ENCODE measurements at regions not wholly inside any gene's neighbourhood (a gene's known extent, or its start where the extent isn't known, plus 50 kb on each side); places are given as distances from the start of the nearest gene placed in this dataset.

DNA sequence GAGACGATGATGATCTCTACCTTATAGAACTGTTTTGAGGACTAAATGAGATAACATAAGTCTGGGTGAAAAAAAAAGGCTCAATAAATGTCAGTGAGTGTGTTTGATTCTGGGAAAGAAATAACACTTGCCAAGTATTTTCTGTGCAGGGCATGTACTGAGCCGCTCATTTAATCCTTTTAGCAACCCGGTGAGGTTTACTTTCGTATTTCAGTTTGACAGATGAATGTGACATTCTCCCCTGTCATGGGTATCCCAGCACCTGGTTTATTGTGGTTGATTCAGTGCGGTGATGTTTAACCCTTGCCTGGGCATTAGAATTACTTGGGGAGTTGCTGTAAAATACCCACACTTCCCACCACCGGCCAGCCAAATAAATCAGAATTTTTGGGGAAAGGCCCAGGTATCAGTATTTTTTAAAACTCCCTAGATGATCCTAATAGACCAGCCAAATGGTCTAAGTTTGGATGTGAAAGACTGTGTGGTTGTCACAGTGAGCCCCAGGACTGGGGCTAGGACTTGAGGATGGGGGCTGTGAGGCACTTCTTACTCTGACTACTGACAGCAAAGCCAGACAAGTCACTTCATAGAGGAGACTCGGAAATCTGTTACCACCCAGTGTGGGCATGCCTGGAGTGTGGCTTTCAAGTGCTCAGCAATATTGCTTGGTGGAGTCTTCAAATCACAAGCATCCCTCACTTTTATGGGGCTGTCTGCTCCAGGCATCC lies 100.2 kb upstream of the KCNG1 start:
- Histone ChIP-seq H3K4me3 (no peak overlapping the region), H3K9me1 (ENCODE audit: control insufficient read depth, insufficient read depth, low read length) (no peaks in the 10 kb centered on the region), H3K4me1 (replicated peaks in 1 of 2; ENCODE audit: control insufficient read depth in 2 of 2, insufficient read depth in 2 of 2, low read length in 2 of 2) (no peaks in the 10 kb centered on the region), H3K27me3 (ENCODE audit: control insufficient read depth in 2 of 2, insufficient read depth in 2 of 2, low read length in 2 of 2) (peaks cover 14 to 58% of the 10 kb centered on the region in 2 experiments), H3K9ac (ENCODE audit: insufficient read depth in 1 of 2, low read depth in 2 of 2, low read length in 2 of 2) (no peak overlapping the region), H2AFZ (ENCODE audit: low read depth, low read length) (no peak overlapping the region), H4K20me1 (replicated peaks; ENCODE audit: control insufficient read depth, insufficient read depth, low read length) (no peaks in the 10 kb centered on the region; the same call in 1 of the 2 replicates), H3K27ac (ENCODE audit: extremely low read depth, low read depth, low read length) (no peak overlapping the region), H3K9me3 (replicated peaks; ENCODE audit: control insufficient read depth, insufficient read depth, low read depth, low read length) (no peaks in the 10 kb centered on the region), H3K79me2 (ENCODE audit: control insufficient read depth, insufficient read depth, low read length) (no peaks in the 10 kb centered on the region), H3K4me2 (ENCODE audit: insufficient read depth, low read length) (no peak overlapping the region), H3K36me3 (ENCODE audit: control insufficient read depth, insufficient read depth, low read length) (no peaks in the 10 kb centered on the region)
- no peak for DNase-seq (ENCODE audit: extremely low read depth in 1 of 4, low spot score in 3 of 4)
- intact Hi-C loops (cut with micrococcal nuclease) (no loop called here), in situ Hi-C loops (cut with MboI) (no loop called here)
- 1% methylated on average over 7 of the region's 7 CpGs for WGBS (ENCODE audit: insufficient coverage, low coverage, missing lambda C conversion rate)
- ChIA-PET POLR2A (no interaction called here), CTCF (ENCODE audit: low intra/inter-chr PET ratio) (no interaction called here)
- ATAC-seq = no peak
- FAIRE-seq = no peak
- TF ChIP-seq NCOA4 (IDR thresholded peaks at IDR 0.05; ENCODE audit: partially characterized antibody) = no peak
- TF ChIP-seq CTCFL (IDR thresholded peaks at IDR 0.05; ENCODE audit: borderline replicate concordance, insufficient read depth, low read depth, low read length, poor library complexity, severe bottlenecking) = no peak
- TF ChIP-seq HDGF (IDR thresholded peaks at IDR 0.05) = no peak
- TF ChIP-seq CHD1 (IDR thresholded peaks at IDR 0.05; ENCODE audit: low read length) = no peak
- no peak for TF ChIP-seq CLOCK (CRISPR knock-in tag; IDR thresholded peaks at IDR 0.05; ENCODE audit: borderline replicate concordance)
- TF ChIP-seq DACH1 (IDR thresholded peaks at IDR 0.05; ENCODE audit: partially characterized antibody) = no peak
- TF ChIP-seq CBFA2T3 (IDR thresholded peaks at IDR 0.05) = no peak
- no peak for TF ChIP-seq TAF9B (IDR thresholded peaks at IDR 0.05; ENCODE audit: partially characterized antibody)
- TF ChIP-seq SRSF9 (IDR thresholded peaks at IDR 0.05; ENCODE audit: borderline replicate concordance, low read depth, low read length) = no peak
- TF ChIP-seq, protein P1, sequence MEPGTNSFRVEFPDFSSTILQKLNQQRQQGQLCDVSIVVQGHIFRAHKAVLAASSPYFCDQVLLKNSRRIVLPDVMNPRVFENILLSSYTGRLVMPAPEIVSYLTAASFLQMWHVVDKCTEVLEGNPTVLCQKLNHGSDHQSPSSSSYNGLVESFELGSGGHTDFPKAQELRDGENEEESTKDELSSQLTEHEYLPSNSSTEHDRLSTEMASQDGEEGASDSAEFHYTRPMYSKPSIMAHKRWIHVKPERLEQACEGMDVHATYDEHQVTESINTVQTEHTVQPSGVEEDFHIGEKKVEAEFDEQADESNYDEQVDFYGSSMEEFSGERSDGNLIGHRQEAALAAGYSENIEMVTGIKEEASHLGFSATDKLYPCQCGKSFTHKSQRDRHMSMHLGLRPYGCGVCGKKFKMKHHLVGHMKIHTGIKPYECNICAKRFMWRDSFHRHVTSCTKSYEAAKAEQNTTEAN (CRISPR knock-in tag; IDR thresholded peaks at IDR 0.05) = no peak
- no peak for TF ChIP-seq SP2 (IDR thresholded peaks at IDR 0.05; ENCODE audit: extremely low read depth, low read depth, low read length, poor library complexity, severe bottlenecking)
- no peak for TF ChIP-seq RBM17 (IDR thresholded peaks at IDR 0.05; ENCODE audit: borderline replicate concordance, low read depth, low read length)
- BruUV-seq (replicated peaks) = no TSS peak

Data from K562 (cell line).